GM12874 (cell line): ENCODE measurements at regions not wholly inside any gene's neighbourhood (a gene's known extent, or its start where the extent isn't known, plus 50 kb on each side); places are given as distances from the start of the nearest gene placed in this dataset.

Experiments
- CTCF ChIP-seq: IDR thresholded peaks from 2 replicates; pipeline ENCODE4 v1.5.1; 2011; ENCODE audit warnings: low read depth, mild to moderate bottlenecking, control low read depth, low read length, moderate library complexity; ENCODE audit not compliant: insufficient read depth

- no peak for TF ChIP-seq CTCF
These were observed 114.0 kb upstream of the ARG1 start for GRCh38 chr6:131459005-131459404.

GRCh38 chr6:131460614-131461000 is 112.4 kb upstream of the ARG1 start:
- TF ChIP-seq CTCF = no peak

- TF ChIP-seq CTCF = no peak
These were observed 103.9 kb upstream of the ARG1 start for GRCh38 chr6:131469130-131469529.

GRCh38 chr6:131470534-131470933 is 102.5 kb upstream of the ARG1 start:
- TF ChIP-seq CTCF = no peak

GRCh38 chr6:131471331-131471730 is 101.7 kb upstream of the ARG1 start:
- TF ChIP-seq CTCF = no peak

GRCh38 chr6:131476362-131476761 is 96.7 kb upstream of the ARG1 start:
- no peak for TF ChIP-seq CTCF

- TF ChIP-seq CTCF = no peak
These were observed 86.4 kb upstream of the ARG1 start for GRCh38 chr6:131486608-131487007.

- no peak for TF ChIP-seq CTCF
These were observed 84.2 kb upstream of the ARG1 start for GRCh38 chr6:131488780-131489179.
